A549 (cell line): ENCODE measurements at regions not wholly inside any gene's neighbourhood (a gene's known extent, or its start where the extent isn't known, plus 50 kb on each side); places are given as distances from the start of the nearest gene placed in this dataset.

ENCODE experiments used
- CEBPB ChIP-seq, 2 experiments: fragments of >200 bp in 1 of 2; sonication (Bioruptor Twin) in 1 of 2; formaldehyde crosslinking in 1 of 2; IDR thresholded peaks; 2 replicates each; pipeline ENCODE4 v1.6.1; 2012 to 2016
- CHD2 ChIP-seq: fragments of 150-350 bp; IDR thresholded peaks from 2 replicates; pipeline ENCODE4 v1.6.1; 2014; ENCODE audit warnings: low read length; ENCODE audit not compliant: partially characterized antibody
- CTCF ChIP-seq: fragments of >200 bp; sonication (Bioruptor Twin); formaldehyde crosslinking; IDR thresholded peaks from 3 replicates; pipeline ENCODE4 v1.5.1; 2016
- EP300 ChIP-seq, 2 experiments: fragments of >200 bp; sonication (Bioruptor Twin); formaldehyde crosslinking; IDR thresholded peaks; 2 replicates in 1 of 2; 3 replicates in 1 of 2; pipeline ENCODE4 v1.6.1; 2016 to 2017
- ESRRA ChIP-seq: fragments of 150-350 bp; IDR thresholded peaks from 2 replicates; pipeline ENCODE4 v1.6.1; 2014; ENCODE audit warnings: mild to moderate bottlenecking, low read length, borderline replicate concordance
- MAZ ChIP-seq: fragments of 150-350 bp; IDR thresholded peaks from 2 replicates; pipeline ENCODE4 v1.6.1; 2014; ENCODE audit warnings: antibody characterized with exemption, low read depth, low read length, borderline replicate concordance
- RAD21 ChIP-seq, 2 experiments: fragments of >200 bp in 1 of 2; sonication (Bioruptor Twin) in 1 of 2; formaldehyde crosslinking in 1 of 2; IDR thresholded peaks in 1 of 2; conservative IDR thresholded peaks in 1 of 2; 2 replicates in 1 of 2; 3 replicates in 1 of 2; pipeline ENCODE4 v1.6.1; 2012 to 2018; ENCODE audit warnings: inconsistent platforms in 1 of 2
- REST ChIP-seq: fragments of 200-600 bp; sonication (generic); IDR thresholded peaks from 2 replicates; pipeline ENCODE4 v1.6.1; 2016; ENCODE audit warnings: antibody characterized with exemption, mild to moderate bottlenecking, moderate library complexity
- SMC3 ChIP-seq: fragments of >200 bp; sonication (Bioruptor Twin); formaldehyde crosslinking; IDR thresholded peaks from 3 replicates; pipeline ENCODE4 v1.6.1; 2018; ENCODE audit warnings: inconsistent platforms
- TP53 ChIP-seq: fragments of 250-450 bp; sonication (Bioruptor Pico); IDR thresholded peaks from 2 replicates; pipeline ENCODE4 v1.5.0; 2021; ENCODE audit warnings: mild to moderate bottlenecking, moderate library complexity
- TF ChIP-seq, protein P1 (sequence below): fragments of 450-650 bp; IDR thresholded peaks from 2 replicates; pipeline ENCODE4 v1.6.1; 2014; ENCODE audit warnings: antibody characterized with exemption
- TF ChIP-seq, protein P2 (sequence below): fragments of 150-350 bp; IDR thresholded peaks from 2 replicates; pipeline ENCODE4 v1.6.1; 2014; ENCODE audit warnings: low read depth, mild to moderate bottlenecking, low read length
- TF ChIP-seq, protein P3 (sequence below): IDR thresholded peaks from 2 replicates; pipeline ENCODE4 v1.6.1; 2012

GRCh38 chr7:106443156-106443555 lies 158.4 kb upstream of the NAMPT start:
- TF ChIP-seq, protein P1, sequence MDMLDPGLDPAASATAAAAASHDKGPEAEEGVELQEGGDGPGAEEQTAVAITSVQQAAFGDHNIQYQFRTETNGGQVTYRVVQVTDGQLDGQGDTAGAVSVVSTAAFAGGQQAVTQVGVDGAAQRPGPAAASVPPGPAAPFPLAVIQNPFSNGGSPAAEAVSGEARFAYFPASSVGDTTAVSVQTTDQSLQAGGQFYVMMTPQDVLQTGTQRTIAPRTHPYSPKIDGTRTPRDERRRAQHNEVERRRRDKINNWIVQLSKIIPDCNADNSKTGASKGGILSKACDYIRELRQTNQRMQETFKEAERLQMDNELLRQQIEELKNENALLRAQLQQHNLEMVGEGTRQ, result no peak
- TF ChIP-seq CTCF (no peak), CEBPB (IDR thresholded peaks at IDR 0.05) (no peak), RAD21 (conservative IDR thresholded peaks at IDR 0.05 in 1 of 2, IDR thresholded peaks at IDR 0.05 in 1 of 2) (no peak), CHD2 (no peak), SMC3 (no peak), ESRRA (no peak), TP53 (CRISPR knock-in tag) (no peak), MAZ (no peak), EP300 (IDR thresholded peaks at IDR 0.05) (no peak), REST (no peak)
- TF ChIP-seq, protein P2, sequence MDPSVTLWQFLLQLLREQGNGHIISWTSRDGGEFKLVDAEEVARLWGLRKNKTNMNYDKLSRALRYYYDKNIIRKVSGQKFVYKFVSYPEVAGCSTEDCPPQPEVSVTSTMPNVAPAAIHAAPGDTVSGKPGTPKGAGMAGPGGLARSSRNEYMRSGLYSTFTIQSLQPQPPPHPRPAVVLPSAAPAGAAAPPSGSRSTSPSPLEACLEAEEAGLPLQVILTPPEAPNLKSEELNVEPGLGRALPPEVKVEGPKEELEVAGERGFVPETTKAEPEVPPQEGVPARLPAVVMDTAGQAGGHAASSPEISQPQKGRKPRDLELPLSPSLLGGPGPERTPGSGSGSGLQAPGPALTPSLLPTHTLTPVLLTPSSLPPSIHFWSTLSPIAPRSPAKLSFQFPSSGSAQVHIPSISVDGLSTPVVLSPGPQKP, result no peak
- TF ChIP-seq, protein P3, sequence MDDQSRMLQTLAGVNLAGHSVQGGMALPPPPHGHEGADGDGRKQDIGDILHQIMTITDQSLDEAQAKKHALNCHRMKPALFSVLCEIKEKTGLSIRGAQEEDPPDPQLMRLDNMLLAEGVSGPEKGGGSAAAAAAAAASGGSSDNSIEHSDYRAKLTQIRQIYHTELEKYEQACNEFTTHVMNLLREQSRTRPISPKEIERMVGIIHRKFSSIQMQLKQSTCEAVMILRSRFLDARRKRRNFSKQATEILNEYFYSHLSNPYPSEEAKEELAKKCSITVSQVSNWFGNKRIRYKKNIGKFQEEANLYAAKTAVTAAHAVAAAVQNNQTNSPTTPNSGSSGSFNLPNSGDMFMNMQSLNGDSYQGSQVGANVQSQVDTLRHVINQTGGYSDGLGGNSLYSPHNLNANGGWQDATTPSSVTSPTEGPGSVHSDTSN, result no peak
